ENCODE measurements at regions not wholly inside any gene's neighbourhood (a gene's known extent, or its start where the extent isn't known, plus 50 kb on each side); places are given as distances from the start of the nearest gene placed in this dataset.

GRCh38 chr20:60254901-60255411, 296.7 kb downstream of the CDH26 start:
- no peaks in the 10 kb centered on the region for H3K4me1 ChIP-seq
- H3K27me3 ChIP-seq: peaks cover 0 to 40% (median 0%) of the 10 kb centered on the region in 7 donors
- intact Hi-C loops (cut with DNase I): no loop called here
- H3K4me3 ChIP-seq: no peak overlapping the region
- TF ChIP-seq CTCF (IDR thresholded peaks at IDR 0.05): no peak
- 56 to 63% methylated on average over 6 of the region's 6 CpGs for WGBS, 2 donors
- ATAC-seq (peak in 1 of 8 donors; percentile 55), DNase-seq (no peak)
- H3K27ac ChIP-seq: no peak overlapping the region
- no peaks in the 10 kb centered on the region for H3K9me3 ChIP-seq
- H3K36me3 ChIP-seq: no peaks in the 10 kb centered on the region

DNA sequence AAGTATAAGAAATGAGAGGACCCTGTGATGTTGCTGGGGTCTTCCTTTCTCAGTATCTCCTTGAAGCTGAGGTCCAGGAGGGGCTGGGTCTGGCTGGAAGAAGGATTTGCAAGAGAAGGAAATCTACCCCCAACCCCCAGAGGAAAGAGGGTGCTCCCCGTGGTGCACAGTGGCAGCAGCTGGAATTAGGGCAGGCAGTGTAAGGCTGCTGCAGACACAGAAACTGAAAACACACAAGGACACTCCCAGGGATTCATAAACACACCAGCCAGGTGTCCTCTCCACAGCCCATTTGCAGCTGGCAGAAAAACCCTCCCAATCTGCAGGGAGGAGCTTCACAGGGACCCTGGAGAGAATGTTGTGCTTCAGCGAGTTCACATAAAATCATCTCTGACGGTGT, 297.2 kb downstream of the CDH26 start:
- no peak for ATAC-seq
- no peaks in the 10 kb centered on the region for H3K36me3 ChIP-seq
- intact Hi-C loops (cut with DNase I): no loop called here
- DNase-seq: no peak
- H3K27ac ChIP-seq: no peak overlapping the region
- no peaks in the 10 kb centered on the region for H3K4me1 ChIP-seq
- peaks cover 0 to 41% (median 0%) of the 10 kb centered on the region in 7 donors for H3K27me3 ChIP-seq
- no peak overlapping the region for H3K4me3 ChIP-seq
- WGBS, 2 donors: 52% methylated on average over 3 of the region's 3 CpGs
- H3K9me3 ChIP-seq: no peaks in the 10 kb centered on the region
- TF ChIP-seq CTCF (IDR thresholded peaks at IDR 0.05): no peak

- WGBS, 2 donors: 76 to 80% methylated on average over 6 of the region's 6 CpGs
- no peaks in the 10 kb centered on the region for H3K9me3 ChIP-seq
- no peak for TF ChIP-seq CTCF (IDR thresholded peaks at IDR 0.05)
- ATAC-seq (no peak), DNase-seq (no peak)
- H3K27me3 ChIP-seq: peaks cover 0 to 46% (median 0%) of the 10 kb centered on the region in 7 donors
- H3K27ac ChIP-seq: no peak overlapping the region
- H3K4me3 ChIP-seq: no peak overlapping the region
- H3K4me1 ChIP-seq: no peaks in the 10 kb centered on the region
- intact Hi-C loops (cut with DNase I): no loop called here
- H3K36me3 ChIP-seq: no peaks in the 10 kb centered on the region
These were observed 297.6 kb downstream of the CDH26 start for GRCh38 chr20:60255866-60256265.

DNA sequence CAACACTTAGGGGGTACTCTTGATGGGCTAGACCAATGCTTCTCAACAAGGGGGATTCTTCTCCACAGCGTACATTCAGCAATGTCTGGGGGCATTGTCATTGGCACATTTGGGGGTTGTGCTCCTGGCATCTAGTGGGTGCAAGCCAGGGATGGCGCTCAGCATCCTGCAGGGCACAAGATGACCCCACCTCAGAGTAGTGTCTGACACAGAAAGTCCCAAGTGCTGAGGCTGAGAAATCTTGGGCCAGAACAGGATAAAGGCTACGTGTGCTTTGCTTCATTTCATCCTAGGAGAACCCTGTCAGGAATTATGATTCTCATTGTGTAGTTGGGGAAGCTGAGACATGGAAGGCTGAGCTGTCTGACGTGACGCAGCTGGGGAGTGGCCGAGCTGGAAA, 298.6 kb downstream of the CDH26 start:
- DNase-seq: no peak
- intact Hi-C loops (cut with DNase I): no loop called here
- Histone ChIP-seq H3K9me3 (no peaks in the 10 kb centered on the region), H3K27me3 (peaks cover 0 to 38% (median 0%) of the 10 kb centered on the region in 7 donors), H3K4me3 (no peak overlapping the region), H3K36me3 (no peaks in the 10 kb centered on the region), H3K4me1 (peaks cover 0 to 2% (median 0%) of the 10 kb centered on the region in 9 donors), H3K27ac (no peak overlapping the region)
- no peak for ATAC-seq
- WGBS, 2 donors: 73% methylated on average over 6 of the region's 6 CpGs
- no peak for TF ChIP-seq CTCF (IDR thresholded peaks at IDR 0.05)

All from heart right ventricle (tissue), 16 donors.